HCT116 (cell line): ENCODE measurements at regions not wholly inside any gene's neighbourhood (a gene's known extent, or its start where the extent isn't known, plus 50 kb on each side); places are given as distances from the start of the nearest gene placed in this dataset.

Experiments used
- ELF1 ChIP-seq: IDR thresholded peaks from 2 replicates; pipeline ENCODE4 v1.6.1; 2012; ENCODE audit warnings: low read depth, borderline replicate concordance
- EZH2 ChIP-seq: fragments of 200-600 bp; sonication (generic); IDR thresholded peaks from 2 replicates; pipeline ENCODE4 v1.6.1; 2017; ENCODE audit warnings: antibody characterized with exemption, mixed run types
- EZH2phosphoT487 ChIP-seq: fragments of 200-600 bp; IDR thresholded peaks from 2 replicates; pipeline ENCODE4 v1.6.1; 2018; ENCODE audit warnings: antibody characterized with exemption, borderline replicate concordance
- JUND ChIP-seq: IDR thresholded peaks from 2 replicates; pipeline ENCODE4 v1.6.1; 2012
- POLR2A ChIP-seq: IDR thresholded peaks from 2 replicates; pipeline ENCODE4 v1.7.0; 2011; ENCODE audit warnings: borderline replicate concordance; ENCODE audit not compliant: insufficient read depth, insufficient read length; ENCODE audit errors: extremely low read depth
- POLR2AphosphoS5 ChIP-seq: IDR thresholded peaks from 2 replicates; pipeline ENCODE4 v1.6.1; 2011; ENCODE audit warnings: mild to moderate bottlenecking, low read depth, low read length, moderate library complexity
- ZFX ChIP-seq: fragments of 450-650 bp; IDR thresholded peaks from 2 replicates; pipeline ENCODE4 v1.6.1; 2017
- TF ChIP-seq, protein P1 (sequence below), 3 experiments: fragments of 200-600 bp in 1 of 3; sonication (generic) in 1 of 3; IDR thresholded peaks in 2 of 3; conservative IDR thresholded peaks in 1 of 3; 2 replicates each; pipeline ENCODE4 v1.5.1; 2012 to 2017; ENCODE audit warnings: low read depth in 2 of 3, low read length in 2 of 3, antibody characterized with exemption in 1 of 3, borderline replicate concordance in 1 of 3, control low read depth in 1 of 3, mild to moderate bottlenecking in 1 of 3, mixed read lengths in 1 of 3, mixed run types in 1 of 3, moderate library complexity in 1 of 3; ENCODE audit not compliant: insufficient read depth in 1 of 3
- TF ChIP-seq, protein P2 (sequence below): IDR thresholded peaks from 2 replicates; pipeline ENCODE4 v1.6.1; 2011; ENCODE audit warnings: mild to moderate bottlenecking, low read length, moderate library complexity; ENCODE audit not compliant: insufficient replicate concordance; ENCODE audit errors: extremely low read depth

DNA sequence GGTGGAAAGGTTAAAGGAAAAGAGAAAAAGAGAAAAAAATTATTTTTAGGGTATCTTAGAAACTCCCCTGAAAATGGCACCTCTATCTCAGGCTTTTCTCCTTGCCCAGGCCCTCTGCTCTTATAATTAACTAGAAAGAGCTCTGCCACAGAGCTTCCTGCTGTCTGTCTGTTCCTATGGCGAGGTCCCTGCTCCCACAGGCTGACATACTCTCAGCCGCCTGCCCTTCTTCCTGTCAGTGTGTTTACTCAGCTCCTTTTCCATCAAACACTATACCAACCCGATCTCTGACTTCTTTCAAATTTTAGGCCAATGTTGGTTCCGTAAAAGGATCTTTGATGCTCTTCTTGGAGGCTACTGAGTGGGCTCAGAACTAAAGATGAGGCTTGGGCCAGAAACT, 482.6 kb downstream of the DMAC1 start:
- no peak for TF ChIP-seq POLR2AphosphoS5
- no peak for TF ChIP-seq ZFX
- TF ChIP-seq, protein P1, sequence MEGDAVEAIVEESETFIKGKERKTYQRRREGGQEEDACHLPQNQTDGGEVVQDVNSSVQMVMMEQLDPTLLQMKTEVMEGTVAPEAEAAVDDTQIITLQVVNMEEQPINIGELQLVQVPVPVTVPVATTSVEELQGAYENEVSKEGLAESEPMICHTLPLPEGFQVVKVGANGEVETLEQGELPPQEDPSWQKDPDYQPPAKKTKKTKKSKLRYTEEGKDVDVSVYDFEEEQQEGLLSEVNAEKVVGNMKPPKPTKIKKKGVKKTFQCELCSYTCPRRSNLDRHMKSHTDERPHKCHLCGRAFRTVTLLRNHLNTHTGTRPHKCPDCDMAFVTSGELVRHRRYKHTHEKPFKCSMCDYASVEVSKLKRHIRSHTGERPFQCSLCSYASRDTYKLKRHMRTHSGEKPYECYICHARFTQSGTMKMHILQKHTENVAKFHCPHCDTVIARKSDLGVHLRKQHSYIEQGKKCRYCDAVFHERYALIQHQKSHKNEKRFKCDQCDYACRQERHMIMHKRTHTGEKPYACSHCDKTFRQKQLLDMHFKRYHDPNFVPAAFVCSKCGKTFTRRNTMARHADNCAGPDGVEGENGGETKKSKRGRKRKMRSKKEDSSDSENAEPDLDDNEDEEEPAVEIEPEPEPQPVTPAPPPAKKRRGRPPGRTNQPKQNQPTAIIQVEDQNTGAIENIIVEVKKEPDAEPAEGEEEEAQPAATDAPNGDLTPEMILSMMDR (IDR thresholded peaks at IDR 0.05 in 2 of 3, conservative IDR thresholded peaks at IDR 0.05 in 1 of 3; ENCODE audit: borderline replicate concordance in 1 of 3, insufficient read depth in 1 of 3, low read depth in 2 of 3, low read length in 2 of 3): no peak
- TF ChIP-seq, protein P2, sequence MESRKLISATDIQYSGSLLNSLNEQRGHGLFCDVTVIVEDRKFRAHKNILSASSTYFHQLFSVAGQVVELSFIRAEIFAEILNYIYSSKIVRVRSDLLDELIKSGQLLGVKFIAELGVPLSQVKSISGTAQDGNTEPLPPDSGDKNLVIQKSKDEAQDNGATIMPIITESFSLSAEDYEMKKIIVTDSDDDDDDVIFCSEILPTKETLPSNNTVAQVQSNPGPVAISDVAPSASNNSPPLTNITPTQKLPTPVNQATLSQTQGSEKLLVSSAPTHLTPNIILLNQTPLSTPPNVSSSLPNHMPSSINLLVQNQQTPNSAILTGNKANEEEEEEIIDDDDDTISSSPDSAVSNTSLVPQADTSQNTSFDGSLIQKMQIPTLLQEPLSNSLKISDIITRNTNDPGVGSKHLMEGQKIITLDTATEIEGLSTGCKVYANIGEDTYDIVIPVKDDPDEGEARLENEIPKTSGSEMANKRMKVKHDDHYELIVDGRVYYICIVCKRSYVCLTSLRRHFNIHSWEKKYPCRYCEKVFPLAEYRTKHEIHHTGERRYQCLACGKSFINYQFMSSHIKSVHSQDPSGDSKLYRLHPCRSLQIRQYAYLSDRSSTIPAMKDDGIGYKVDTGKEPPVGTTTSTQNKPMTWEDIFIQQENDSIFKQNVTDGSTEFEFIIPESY: no peak
- TF ChIP-seq POLR2A: no peak
- no peak for TF ChIP-seq EZH2
- no peak for TF ChIP-seq ELF1
- TF ChIP-seq JUND: no peak
- no peak for TF ChIP-seq EZH2phosphoT487
